HEK293 (cell line): ENCODE measurements at regions not wholly inside any gene's neighbourhood (a gene's known extent, or its start where the extent isn't known, plus 50 kb on each side); places are given as distances from the start of the nearest gene placed in this dataset.

Source experiments
- ATF2 ChIP-seq: fragments of 450-650 bp; formaldehyde crosslinking; IDR thresholded peaks from 2 replicates; pipeline ENCODE4 v1.5.1; 2016; ENCODE audit warnings: missing biosample characterization, missing genetic modification characterization, low read depth
- HOXC10 ChIP-seq: sonication (generic); formaldehyde crosslinking; IDR thresholded peaks from 2 replicates; pipeline ENCODE4 v1.8.1; 2023; ENCODE audit warnings: mild to moderate bottlenecking, missing genetic modification reagents
- REPIN1 ChIP-seq: fragments of 450-650 bp; formaldehyde crosslinking; IDR thresholded peaks from 2 replicates; pipeline ENCODE4 v1.5.1; 2017; ENCODE audit warnings: missing biosample characterization, missing genetic modification characterization, low read depth
- REST ChIP-seq: fragments of 450-650 bp; formaldehyde crosslinking; IDR thresholded peaks from 2 replicates; pipeline ENCODE4 v1.5.1; 2016; ENCODE audit warnings: missing biosample characterization, missing genetic modification characterization
- SP2 ChIP-seq: fragments of 450-650 bp; formaldehyde crosslinking; IDR thresholded peaks from 2 replicates; pipeline ENCODE4 v1.5.1; 2016; ENCODE audit warnings: missing biosample characterization, missing genetic modification characterization
- ZNF24 ChIP-seq: fragments of 450-650 bp; formaldehyde crosslinking; IDR thresholded peaks from 2 replicates; pipeline ENCODE4 v1.5.1; 2016; ENCODE audit warnings: missing biosample characterization, missing genetic modification characterization
- ZSCAN30 ChIP-seq: fragments of 450-650 bp; IDR thresholded peaks from 2 replicates; pipeline ENCODE4 v1.5.1; 2018; ENCODE audit warnings: missing biosample characterization, mild to moderate bottlenecking, missing genetic modification characterization, moderate library complexity
- TF ChIP-seq, protein P1 (sequence below): fragments of 450-650 bp; formaldehyde crosslinking; IDR thresholded peaks from 2 replicates; pipeline ENCODE4 v1.5.1; 2016; ENCODE audit warnings: missing biosample characterization, missing genetic modification characterization
- TF ChIP-seq, protein P2 (sequence below): fragments of 450-650 bp; formaldehyde crosslinking; IDR thresholded peaks from 2 replicates; pipeline ENCODE4 v1.5.1; 2017; ENCODE audit warnings: missing biosample characterization, missing genetic modification characterization
- TF ChIP-seq, protein P3 (sequence below): sonication (generic); formaldehyde crosslinking; IDR thresholded peaks from 2 replicates; pipeline ENCODE4 v1.8.1; 2022; ENCODE audit warnings: mild to moderate bottlenecking, moderate library complexity, missing genetic modification reagents

- TF ChIP-seq SP2 = no peak
- TF ChIP-seq, protein P1, sequence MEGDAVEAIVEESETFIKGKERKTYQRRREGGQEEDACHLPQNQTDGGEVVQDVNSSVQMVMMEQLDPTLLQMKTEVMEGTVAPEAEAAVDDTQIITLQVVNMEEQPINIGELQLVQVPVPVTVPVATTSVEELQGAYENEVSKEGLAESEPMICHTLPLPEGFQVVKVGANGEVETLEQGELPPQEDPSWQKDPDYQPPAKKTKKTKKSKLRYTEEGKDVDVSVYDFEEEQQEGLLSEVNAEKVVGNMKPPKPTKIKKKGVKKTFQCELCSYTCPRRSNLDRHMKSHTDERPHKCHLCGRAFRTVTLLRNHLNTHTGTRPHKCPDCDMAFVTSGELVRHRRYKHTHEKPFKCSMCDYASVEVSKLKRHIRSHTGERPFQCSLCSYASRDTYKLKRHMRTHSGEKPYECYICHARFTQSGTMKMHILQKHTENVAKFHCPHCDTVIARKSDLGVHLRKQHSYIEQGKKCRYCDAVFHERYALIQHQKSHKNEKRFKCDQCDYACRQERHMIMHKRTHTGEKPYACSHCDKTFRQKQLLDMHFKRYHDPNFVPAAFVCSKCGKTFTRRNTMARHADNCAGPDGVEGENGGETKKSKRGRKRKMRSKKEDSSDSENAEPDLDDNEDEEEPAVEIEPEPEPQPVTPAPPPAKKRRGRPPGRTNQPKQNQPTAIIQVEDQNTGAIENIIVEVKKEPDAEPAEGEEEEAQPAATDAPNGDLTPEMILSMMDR = no peak
- no peak for TF ChIP-seq ZSCAN30
- TF ChIP-seq REST (tag by site-specific recombination) = no peak
- TF ChIP-seq ZNF24 (tag by site-specific recombination) = no peak
- TF ChIP-seq, protein P2, sequence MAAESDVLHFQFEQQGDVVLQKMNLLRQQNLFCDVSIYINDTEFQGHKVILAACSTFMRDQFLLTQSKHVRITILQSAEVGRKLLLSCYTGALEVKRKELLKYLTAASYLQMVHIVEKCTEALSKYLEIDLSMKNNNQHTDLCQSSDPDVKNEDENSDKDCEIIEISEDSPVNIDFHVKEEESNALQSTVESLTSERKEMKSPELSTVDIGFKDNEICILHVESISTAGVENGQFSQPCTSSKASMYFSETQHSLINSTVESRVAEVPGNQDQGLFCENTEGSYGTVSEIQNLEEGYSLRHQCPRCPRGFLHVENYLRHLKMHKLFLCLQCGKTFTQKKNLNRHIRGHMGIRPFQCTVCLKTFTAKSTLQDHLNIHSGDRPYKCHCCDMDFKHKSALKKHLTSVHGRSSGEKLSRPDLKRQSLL (tag by site-specific recombination) = no peak
- no peak for TF ChIP-seq REPIN1 (tag by site-specific recombination)
- TF ChIP-seq HOXC10 (CRISPR knock-in tag) = no peak
- TF ChIP-seq ATF2 (tag by site-specific recombination) = no peak
- TF ChIP-seq, protein P3, sequence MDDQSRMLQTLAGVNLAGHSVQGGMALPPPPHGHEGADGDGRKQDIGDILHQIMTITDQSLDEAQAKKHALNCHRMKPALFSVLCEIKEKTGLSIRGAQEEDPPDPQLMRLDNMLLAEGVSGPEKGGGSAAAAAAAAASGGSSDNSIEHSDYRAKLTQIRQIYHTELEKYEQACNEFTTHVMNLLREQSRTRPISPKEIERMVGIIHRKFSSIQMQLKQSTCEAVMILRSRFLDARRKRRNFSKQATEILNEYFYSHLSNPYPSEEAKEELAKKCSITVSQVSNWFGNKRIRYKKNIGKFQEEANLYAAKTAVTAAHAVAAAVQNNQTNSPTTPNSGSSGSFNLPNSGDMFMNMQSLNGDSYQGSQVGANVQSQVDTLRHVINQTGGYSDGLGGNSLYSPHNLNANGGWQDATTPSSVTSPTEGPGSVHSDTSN (CRISPR knock-in tag) = no peak
These were observed 303.3 kb upstream of the CCNG1 start for GRCh38 chr5:163134061-163134460.
